SK-N-SH treated with all-trans-retinoic acid at 6 μM for 48 hours (cell line): ENCODE measurements at regions not wholly inside any gene's neighbourhood (a gene's known extent, or its start where the extent isn't known, plus 50 kb on each side); places are given as distances from the start of the nearest gene placed in this dataset.

Experiments used
- ATAC-seq: fragments of 200-7000 bp; cut with Tn5 transposase; 3 replicates; pipeline ENCODE4 v1.9.1; 2020; ENCODE audit warnings: mild to moderate bottlenecking, moderate library complexity
- ARNTL ChIP-seq: fragments of 450-650 bp; formaldehyde crosslinking; IDR thresholded peaks from 2 replicates; pipeline ENCODE4 v1.5.0; 2020; ENCODE audit warnings: low read depth, mild to moderate bottlenecking, moderate library complexity, borderline replicate concordance
- BACH2 ChIP-seq: fragments of 250-450 bp; sonication (Bioruptor Pico); IDR thresholded peaks from 2 replicates; pipeline ENCODE4 v1.9.0; 2021; ENCODE audit warnings: mild to moderate bottlenecking, borderline replicate concordance
- CSDC2 ChIP-seq: fragments of 250-450 bp; sonication (Bioruptor Pico); IDR thresholded peaks from 2 replicates; pipeline ENCODE4 v1.5.0; 2020; ENCODE audit warnings: mild to moderate bottlenecking, moderate library complexity
- CSRNP3 ChIP-seq: fragments of 250-450 bp; sonication (Bioruptor Pico); IDR thresholded peaks from 2 replicates; pipeline ENCODE4 v1.5.1; 2021; ENCODE audit warnings: mild to moderate bottlenecking, moderate library complexity
- ESRRG ChIP-seq: fragments of 250-450 bp; sonication (Bioruptor Pico); IDR thresholded peaks from 2 replicates; pipeline ENCODE4 v1.6.1; 2021; ENCODE audit warnings: mild to moderate bottlenecking
- OSR1 ChIP-seq: fragments of 250-450 bp; sonication (Bioruptor Pico); IDR thresholded peaks from 2 replicates; pipeline ENCODE4 v1.8.0; 2022; ENCODE audit warnings: moderate library complexity, mild to moderate bottlenecking, inconsistent platforms
- PATZ1 ChIP-seq: fragments of 250-450 bp; sonication (Bioruptor Pico); IDR thresholded peaks from 2 replicates; pipeline ENCODE4 v1.8.0; 2020; ENCODE audit warnings: mild to moderate bottlenecking, moderate library complexity, borderline replicate concordance
- POU6F1 ChIP-seq: fragments of 250-450 bp; sonication (Bioruptor Pico); IDR thresholded peaks from 2 replicates; pipeline ENCODE4 v1.8.0; 2021; ENCODE audit warnings: low read depth, mild to moderate bottlenecking, moderate library complexity, borderline replicate concordance
- RARB ChIP-seq: fragments of 250-450 bp; sonication (Bioruptor Pico); IDR thresholded peaks from 2 replicates; pipeline ENCODE4 v1.8.0; 2021; ENCODE audit warnings: mild to moderate bottlenecking, moderate library complexity
- SNAI2 ChIP-seq: fragments of 250-450 bp; sonication (Bioruptor Pico); IDR thresholded peaks from 2 replicates; pipeline ENCODE4 v1.5.0; 2020; ENCODE audit warnings: mild to moderate bottlenecking, moderate library complexity
- TCF4 ChIP-seq: fragments of 250-450 bp; sonication (Bioruptor Pico); IDR thresholded peaks from 2 replicates; pipeline ENCODE4 v1.8.0; 2021; ENCODE audit warnings: mild to moderate bottlenecking, moderate library complexity, borderline replicate concordance
- TOX ChIP-seq: fragments of 250-450 bp; sonication (Bioruptor Pico); IDR thresholded peaks from 2 replicates; pipeline ENCODE4 v1.8.0; 2021; ENCODE audit warnings: mild to moderate bottlenecking, moderate library complexity, borderline replicate concordance
- ZC3H10 ChIP-seq: fragments of 250-450 bp; sonication (Bioruptor Pico); IDR thresholded peaks from 2 replicates; pipeline ENCODE4 v1.5.1; 2021; ENCODE audit warnings: mild to moderate bottlenecking, moderate library complexity
- ZFP3 ChIP-seq: fragments of 250-450 bp; sonication (Bioruptor Pico); IDR thresholded peaks from 2 replicates; pipeline ENCODE4 v1.5.0; 2020; ENCODE audit warnings: mild to moderate bottlenecking, moderate library complexity
- ZFP30 ChIP-seq: fragments of 450-650 bp; formaldehyde crosslinking; IDR thresholded peaks from 2 replicates; pipeline ENCODE4 v1.5.0; 2022; ENCODE audit warnings: mild to moderate bottlenecking, moderate library complexity
- ZNF565 ChIP-seq: fragments of 450-650 bp; formaldehyde crosslinking; conservative IDR thresholded peaks from 2 replicates; pipeline ENCODE4 v1.5.0; 2020; ENCODE audit warnings: low read depth, mild to moderate bottlenecking, moderate library complexity
- ZNF70 ChIP-seq: fragments of 450-650 bp; formaldehyde crosslinking; IDR thresholded peaks from 2 replicates; pipeline ENCODE4 v1.5.0; 2020; ENCODE audit warnings: mild to moderate bottlenecking, moderate library complexity
- ZNF8 ChIP-seq: fragments of 450-650 bp; formaldehyde crosslinking; IDR thresholded peaks from 2 replicates; pipeline ENCODE4 v1.5.0; 2020; ENCODE audit warnings: mild to moderate bottlenecking, moderate library complexity
- TF ChIP-seq, protein P1 (sequence below): fragments of 250-450 bp; sonication (Bioruptor Pico); IDR thresholded peaks from 2 replicates; pipeline ENCODE4 v1.5.0; 2020; ENCODE audit warnings: mild to moderate bottlenecking, moderate library complexity
- TF ChIP-seq, protein P2 (sequence below): fragments of 250-450 bp; sonication (Bioruptor Pico); IDR thresholded peaks from 2 replicates; pipeline ENCODE4 v1.5.1; 2020; ENCODE audit warnings: low read depth, mild to moderate bottlenecking, moderate library complexity

DNA sequence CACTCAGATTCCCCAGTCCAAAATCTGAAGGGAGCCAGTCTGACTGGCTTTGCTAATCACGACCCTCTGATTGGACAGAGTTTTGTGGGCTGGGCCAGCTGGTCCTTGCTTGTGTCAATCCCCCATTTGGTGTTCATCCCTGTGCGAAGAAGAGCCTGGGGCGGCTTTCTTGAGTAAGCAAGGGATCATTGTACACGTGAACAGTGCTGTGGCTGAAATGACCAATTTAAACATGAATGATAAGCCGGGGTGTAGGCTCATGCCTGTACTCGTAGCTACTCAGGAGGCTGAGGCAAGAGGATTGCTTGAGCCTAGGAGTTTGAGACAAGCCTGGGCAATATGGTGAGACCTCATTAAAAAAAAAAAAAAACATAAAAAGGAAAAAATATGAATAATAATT, 379.1 kb downstream of the RAPGEF2 start:
- no peak for ATAC-seq
- TF ChIP-seq TCF4 (CRISPR knock-in tag) (no peak), POU6F1 (CRISPR knock-in tag) (no peak), TOX (CRISPR knock-in tag) (no peak), ESRRG (no peak), ZNF565 (CRISPR knock-in tag) (no peak), ZC3H10 (no peak), ZNF70 (no peak), ZFP30 (CRISPR knock-in tag) (no peak), CSRNP3 (CRISPR knock-in tag) (no peak), CSDC2 (CRISPR knock-in tag) (no peak), SNAI2 (CRISPR knock-in tag) (no peak), ARNTL (CRISPR knock-in tag) (no peak), ZNF8 (CRISPR knock-in tag) (no peak), ZFP3 (CRISPR knock-in tag) (no peak), BACH2 (CRISPR knock-in tag) (no peak)
- TF ChIP-seq, protein P1, sequence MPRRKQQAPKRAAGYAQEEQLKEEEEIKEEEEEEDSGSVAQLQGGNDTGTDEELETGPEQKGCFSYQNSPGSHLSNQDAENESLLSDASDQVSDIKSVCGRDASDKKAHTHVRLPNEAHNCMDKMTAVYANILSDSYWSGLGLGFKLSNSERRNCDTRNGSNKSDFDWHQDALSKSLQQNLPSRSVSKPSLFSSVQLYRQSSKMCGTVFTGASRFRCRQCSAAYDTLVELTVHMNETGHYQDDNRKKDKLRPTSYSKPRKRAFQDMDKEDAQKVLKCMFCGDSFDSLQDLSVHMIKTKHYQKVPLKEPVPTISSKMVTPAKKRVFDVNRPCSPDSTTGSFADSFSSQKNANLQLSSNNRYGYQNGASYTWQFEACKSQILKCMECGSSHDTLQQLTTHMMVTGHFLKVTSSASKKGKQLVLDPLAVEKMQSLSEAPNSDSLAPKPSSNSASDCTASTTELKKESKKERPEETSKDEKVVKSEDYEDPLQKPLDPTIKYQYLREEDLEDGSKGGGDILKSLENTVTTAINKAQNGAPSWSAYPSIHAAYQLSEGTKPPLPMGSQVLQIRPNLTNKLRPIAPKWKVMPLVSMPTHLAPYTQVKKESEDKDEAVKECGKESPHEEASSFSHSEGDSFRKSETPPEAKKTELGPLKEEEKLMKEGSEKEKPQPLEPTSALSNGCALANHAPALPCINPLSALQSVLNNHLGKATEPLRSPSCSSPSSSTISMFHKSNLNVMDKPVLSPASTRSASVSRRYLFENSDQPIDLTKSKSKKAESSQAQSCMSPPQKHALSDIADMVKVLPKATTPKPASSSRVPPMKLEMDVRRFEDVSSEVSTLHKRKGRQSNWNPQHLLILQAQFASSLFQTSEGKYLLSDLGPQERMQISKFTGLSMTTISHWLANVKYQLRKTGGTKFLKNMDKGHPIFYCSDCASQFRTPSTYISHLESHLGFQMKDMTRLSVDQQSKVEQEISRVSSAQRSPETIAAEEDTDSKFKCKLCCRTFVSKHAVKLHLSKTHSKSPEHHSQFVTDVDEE = no peak
- TF ChIP-seq, all 23 proteins: peak for 0

DNA sequence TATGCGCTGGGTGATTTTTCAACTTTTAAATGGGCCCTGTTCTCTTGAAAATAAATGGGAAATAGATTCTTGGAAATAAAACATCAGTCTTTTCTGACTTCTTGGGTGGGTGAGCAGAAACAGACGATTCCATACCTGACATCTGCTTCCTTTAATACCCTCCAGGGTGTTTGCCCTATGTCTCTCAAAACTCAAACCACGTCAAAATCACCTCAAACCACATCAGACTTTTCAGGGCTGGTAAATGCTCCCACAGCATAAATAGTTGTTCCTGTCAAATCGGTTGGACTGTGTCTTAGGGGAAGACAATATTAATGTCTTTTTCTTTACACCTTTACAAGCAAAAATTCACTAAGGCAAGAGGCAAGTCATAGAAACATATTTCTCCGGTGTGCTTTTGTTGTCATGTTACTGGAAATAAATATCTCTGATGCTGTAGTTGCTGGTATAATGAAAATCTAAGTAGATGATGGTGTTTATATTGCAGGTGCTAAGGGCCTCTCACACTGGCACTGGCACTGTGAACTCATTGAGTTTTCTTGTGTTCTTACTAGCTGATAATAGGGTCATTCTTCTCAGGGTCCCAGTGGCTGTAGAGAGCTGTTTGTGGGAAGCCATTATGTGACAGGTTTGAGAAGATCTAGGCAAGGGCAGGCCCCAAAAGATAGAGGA, 380.4 kb downstream of the RAPGEF2 start:
- ATAC-seq = no peak
- TF ChIP-seq CSRNP3 (CRISPR knock-in tag) (no peak), OSR1 (no peak), ZFP3 (CRISPR knock-in tag) (no peak), CSDC2 (CRISPR knock-in tag) (no peak), TOX (CRISPR knock-in tag) (no peak), ESRRG (no peak), ZC3H10 (no peak), ARNTL (CRISPR knock-in tag) (no peak), PATZ1 (no peak), RARB (CRISPR knock-in tag) (no peak)
- TF ChIP-seq, protein P2, sequence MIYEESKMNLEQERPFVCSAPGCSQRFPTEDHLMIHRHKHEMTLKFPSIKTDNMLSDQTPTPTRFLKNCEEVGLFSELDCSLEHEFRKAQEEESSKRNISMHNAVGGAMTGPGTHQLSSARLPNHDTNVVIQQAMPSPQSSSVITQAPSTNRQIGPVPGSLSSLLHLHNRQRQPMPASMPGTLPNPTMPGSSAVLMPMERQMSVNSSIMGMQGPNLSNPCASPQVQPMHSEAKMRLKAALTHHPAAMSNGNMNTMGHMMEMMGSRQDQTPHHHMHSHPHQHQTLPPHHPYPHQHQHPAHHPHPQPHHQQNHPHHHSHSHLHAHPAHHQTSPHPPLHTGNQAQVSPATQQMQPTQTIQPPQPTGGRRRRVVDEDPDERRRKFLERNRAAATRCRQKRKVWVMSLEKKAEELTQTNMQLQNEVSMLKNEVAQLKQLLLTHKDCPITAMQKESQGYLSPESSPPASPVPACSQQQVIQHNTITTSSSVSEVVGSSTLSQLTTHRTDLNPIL = no peak
